Ovary (tissue), 3 donors: ENCODE measurements at regions not wholly inside any gene's neighbourhood (a gene's known extent, or its start where the extent isn't known, plus 50 kb on each side); places are given as distances from the start of the nearest gene placed in this dataset.

ENCODE experiments used
- EP300 ChIP-seq: sonication (generic); formaldehyde crosslinking; IDR thresholded peaks from one replicate; pipeline ENCODE4 v1.6.1; 2017; ENCODE audit warnings: antibody characterized with exemption
- POLR2A ChIP-seq: fragments of 450-650 bp; IDR thresholded peaks from one replicate; pipeline ENCODE4 v1.6.1; 2017; ENCODE audit warnings: antibody characterized with exemption, mild to moderate bottlenecking, moderate library complexity
- TF ChIP-seq, protein P1 (sequence below), 3 donors: fragments of 450-650 bp in 2 of 3; fragments of 200-600 bp in 1 of 3; IDR thresholded peaks; one replicate each; pipeline versions ENCODE4 v1.5.1 to v1.8.0; 2016 to 2022; ENCODE audit warnings: antibody characterized with exemption in 3 of 3, mild to moderate bottlenecking in 1 of 3
- donor health status: DM: no; HTN: no; CAD: no.

DNA sequence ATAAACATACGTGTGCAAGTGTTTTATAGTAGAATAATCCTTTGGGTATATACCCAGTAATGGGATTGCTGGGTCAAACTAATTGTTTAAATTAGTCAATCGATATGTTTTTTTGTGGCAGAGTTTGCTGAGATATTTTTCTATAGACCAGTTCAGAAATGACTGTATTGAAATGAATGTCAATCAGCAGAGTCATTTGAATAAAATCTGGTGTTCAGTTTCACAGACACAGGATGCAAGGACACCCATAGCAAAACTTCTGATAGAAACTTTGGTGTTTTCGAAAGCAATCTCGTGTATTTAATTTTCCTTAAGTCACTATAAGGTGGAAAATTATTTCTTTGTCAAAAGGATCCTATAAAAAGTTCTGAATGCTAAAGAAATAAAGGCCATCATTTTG, 434.4 kb downstream of the RAP2B start:
- TF ChIP-seq, protein P1, sequence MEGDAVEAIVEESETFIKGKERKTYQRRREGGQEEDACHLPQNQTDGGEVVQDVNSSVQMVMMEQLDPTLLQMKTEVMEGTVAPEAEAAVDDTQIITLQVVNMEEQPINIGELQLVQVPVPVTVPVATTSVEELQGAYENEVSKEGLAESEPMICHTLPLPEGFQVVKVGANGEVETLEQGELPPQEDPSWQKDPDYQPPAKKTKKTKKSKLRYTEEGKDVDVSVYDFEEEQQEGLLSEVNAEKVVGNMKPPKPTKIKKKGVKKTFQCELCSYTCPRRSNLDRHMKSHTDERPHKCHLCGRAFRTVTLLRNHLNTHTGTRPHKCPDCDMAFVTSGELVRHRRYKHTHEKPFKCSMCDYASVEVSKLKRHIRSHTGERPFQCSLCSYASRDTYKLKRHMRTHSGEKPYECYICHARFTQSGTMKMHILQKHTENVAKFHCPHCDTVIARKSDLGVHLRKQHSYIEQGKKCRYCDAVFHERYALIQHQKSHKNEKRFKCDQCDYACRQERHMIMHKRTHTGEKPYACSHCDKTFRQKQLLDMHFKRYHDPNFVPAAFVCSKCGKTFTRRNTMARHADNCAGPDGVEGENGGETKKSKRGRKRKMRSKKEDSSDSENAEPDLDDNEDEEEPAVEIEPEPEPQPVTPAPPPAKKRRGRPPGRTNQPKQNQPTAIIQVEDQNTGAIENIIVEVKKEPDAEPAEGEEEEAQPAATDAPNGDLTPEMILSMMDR (IDR thresholded peaks at IDR 0.05), result no peak
- no peak for TF ChIP-seq POLR2A
- TF ChIP-seq EP300, result no peak
